Liver (tissue), 8 donors: ENCODE measurements at regions not wholly inside any gene's neighbourhood (a gene's known extent, or its start where the extent isn't known, plus 50 kb on each side); places are given as distances from the start of the nearest gene placed in this dataset.

ENCODE experiments used
- DNase-seq: peaks from one replicate; pipeline ENCODE4 v3.0.0-alpha.2; 2017; ENCODE audit warnings: low spot score
- H3K27ac ChIP-seq, 2 donors: one replicate each; pipeline ENCODE4 v1.7.0; 2013; ENCODE audit warnings: inconsistent platforms in 2 of 2, low read length in 2 of 2, control low read depth in 1 of 2, low read depth in 1 of 2, mild to moderate bottlenecking in 1 of 2
- H3K27me3 ChIP-seq, 4 donors: one replicate each; pipeline versions ENCODE4 v1.6.1 to v1.7.0; 2013; ENCODE audit warnings: low read length in 3 of 4, inconsistent platforms in 1 of 4, mild to moderate bottlenecking in 1 of 4, moderate library complexity in 1 of 4; ENCODE audit not compliant: control insufficient read depth in 4 of 4, insufficient read depth in 4 of 4
- H3K36me3 ChIP-seq, 4 donors: one replicate each; pipeline versions ENCODE4 v1.6.1 to v1.7.0; 2013; ENCODE audit warnings: low read length in 3 of 4, mild to moderate bottlenecking in 3 of 4, low read depth in 1 of 4, moderate library complexity in 1 of 4; ENCODE audit not compliant: control insufficient read depth in 4 of 4, insufficient read depth in 3 of 4
- H3K4me1 ChIP-seq, 4 donors: one replicate each; pipeline versions ENCODE4 v1.6.1 to v1.7.0; 2013; ENCODE audit warnings: low read length in 3 of 4, mild to moderate bottlenecking in 3 of 4, moderate library complexity in 1 of 4; ENCODE audit not compliant: control insufficient read depth in 4 of 4, insufficient read depth in 4 of 4
- H3K4me3 ChIP-seq, 3 donors: one replicate each; pipeline versions ENCODE4 v1.6.1 to v1.7.0; 2013; ENCODE audit warnings: low read length in 3 of 3, control low read depth in 1 of 3, low read depth in 1 of 3, mild to moderate bottlenecking in 1 of 3
- H3K9ac ChIP-seq, 2 donors: one replicate each; pipeline ENCODE4 v1.7.0; 2013; ENCODE audit warnings: low read length in 2 of 2, mild to moderate bottlenecking in 2 of 2, moderate library complexity in 2 of 2, control low read depth in 1 of 2, low read depth in 1 of 2
- H3K9me3 ChIP-seq, 4 donors: one replicate each; pipeline versions ENCODE4 v1.6.1 to v1.7.0; 2013; ENCODE audit warnings: low read length in 3 of 4; ENCODE audit not compliant: control insufficient read depth in 4 of 4
- ATF3 ChIP-seq: IDR thresholded peaks from 2 replicates; pipeline ENCODE4 v1.6.1; 2016; ENCODE audit warnings: antibody characterized with exemption
- CTCF ChIP-seq: fragments of 150-350 bp; IDR thresholded peaks from 2 replicates; pipeline ENCODE4 v1.5.1; 2017; ENCODE audit warnings: improper control_type of control experiment, low read depth, low read length; ENCODE audit not compliant: missing input control
- EGR1 ChIP-seq, 2 donors: IDR thresholded peaks; 2 replicates each; pipeline ENCODE4 v1.6.1; 2016 to 2018; ENCODE audit warnings: antibody characterized with exemption in 2 of 2, low read depth in 2 of 2
- FOXA1 ChIP-seq: IDR thresholded peaks from 2 replicates; pipeline ENCODE4 v1.6.1; 2016; ENCODE audit warnings: antibody characterized with exemption
- FOXA2 ChIP-seq: IDR thresholded peaks from 2 replicates; pipeline ENCODE4 v1.6.1; 2016; ENCODE audit warnings: antibody characterized with exemption
- GABPA ChIP-seq, 2 donors: IDR thresholded peaks in 1 of 2; conservative IDR thresholded peaks in 1 of 2; 2 replicates each; pipeline ENCODE4 v1.6.1; 2016; ENCODE audit warnings: antibody characterized with exemption in 2 of 2, mild to moderate bottlenecking in 1 of 2, moderate library complexity in 1 of 2
- HNF4A ChIP-seq, 2 donors: conservative IDR thresholded peaks; 2 replicates each; pipeline ENCODE4 v1.6.1; 2016; ENCODE audit warnings: antibody characterized with exemption in 2 of 2, mild to moderate bottlenecking in 2 of 2
- HNF4G ChIP-seq: IDR thresholded peaks from 2 replicates; pipeline ENCODE4 v1.6.1; 2016; ENCODE audit warnings: antibody characterized with exemption
- JUND ChIP-seq, 2 donors: IDR thresholded peaks; 2 replicates each; pipeline ENCODE4 v1.6.1; 2016; ENCODE audit warnings: antibody characterized with exemption in 2 of 2
- NR2F2 ChIP-seq: IDR thresholded peaks from 2 replicates; pipeline ENCODE4 v1.6.1; 2016; ENCODE audit warnings: antibody characterized with exemption
- RAD21 ChIP-seq, 2 donors: IDR thresholded peaks; 2 replicates each; pipeline ENCODE4 v1.6.1; 2016; ENCODE audit warnings: antibody characterized with exemption in 2 of 2, mild to moderate bottlenecking in 2 of 2
- RXRA ChIP-seq, 2 donors: IDR thresholded peaks; 2 replicates each; pipeline ENCODE4 v1.6.1; 2017 to 2018; ENCODE audit warnings: antibody characterized with exemption in 2 of 2, mild to moderate bottlenecking in 1 of 2
- SP1 ChIP-seq: IDR thresholded peaks from 2 replicates; pipeline ENCODE4 v1.6.1; 2018; ENCODE audit warnings: antibody characterized with exemption, mild to moderate bottlenecking
- TAF1 ChIP-seq: conservative IDR thresholded peaks from 2 replicates; pipeline ENCODE4 v1.6.1; 2016; ENCODE audit warnings: antibody characterized with exemption, mild to moderate bottlenecking
- YY1 ChIP-seq: IDR thresholded peaks from 2 replicates; pipeline ENCODE4 v1.6.1; 2016; ENCODE audit warnings: antibody characterized with exemption, mild to moderate bottlenecking
- WGBS: extraction: QIAGEN DNeasy Blood & Tissue Kit; methylation state at CpG from one replicate; pipeline ENCODE4 v1.1.7; 2013; 5-methylcytosine and 5-hydroxymethylcytosine counted together
- TF ChIP-seq, protein P1 (sequence below): IDR thresholded peaks from 2 replicates; pipeline ENCODE4 v1.6.1; 2016; ENCODE audit warnings: antibody characterized with exemption
- TF ChIP-seq, protein P2 (sequence below): IDR thresholded peaks from 2 replicates; pipeline ENCODE4 v1.6.1; 2016; ENCODE audit warnings: antibody characterized with exemption
- TF ChIP-seq, protein P3 (sequence below): IDR thresholded peaks from 2 replicates; pipeline ENCODE4 v1.6.1; 2016; ENCODE audit warnings: antibody characterized with exemption, mild to moderate bottlenecking
- donor health status: healthy.
- donor health status: healthy.
- donor health status: healthy.
- donor health status: healthy.
- donor health status: healthy.

- TF ChIP-seq, protein P1, sequence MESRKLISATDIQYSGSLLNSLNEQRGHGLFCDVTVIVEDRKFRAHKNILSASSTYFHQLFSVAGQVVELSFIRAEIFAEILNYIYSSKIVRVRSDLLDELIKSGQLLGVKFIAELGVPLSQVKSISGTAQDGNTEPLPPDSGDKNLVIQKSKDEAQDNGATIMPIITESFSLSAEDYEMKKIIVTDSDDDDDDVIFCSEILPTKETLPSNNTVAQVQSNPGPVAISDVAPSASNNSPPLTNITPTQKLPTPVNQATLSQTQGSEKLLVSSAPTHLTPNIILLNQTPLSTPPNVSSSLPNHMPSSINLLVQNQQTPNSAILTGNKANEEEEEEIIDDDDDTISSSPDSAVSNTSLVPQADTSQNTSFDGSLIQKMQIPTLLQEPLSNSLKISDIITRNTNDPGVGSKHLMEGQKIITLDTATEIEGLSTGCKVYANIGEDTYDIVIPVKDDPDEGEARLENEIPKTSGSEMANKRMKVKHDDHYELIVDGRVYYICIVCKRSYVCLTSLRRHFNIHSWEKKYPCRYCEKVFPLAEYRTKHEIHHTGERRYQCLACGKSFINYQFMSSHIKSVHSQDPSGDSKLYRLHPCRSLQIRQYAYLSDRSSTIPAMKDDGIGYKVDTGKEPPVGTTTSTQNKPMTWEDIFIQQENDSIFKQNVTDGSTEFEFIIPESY = no peak
- no peak for TF ChIP-seq HNF4A (conservative IDR thresholded peaks at IDR 0.05)
- no peak for TF ChIP-seq JUND (IDR thresholded peaks at IDR 0.05)
- TF ChIP-seq NR2F2 = no peak
- TF ChIP-seq FOXA2 = no peak
- no peak for TF ChIP-seq RAD21 (IDR thresholded peaks at IDR 0.05)
- no peak for TF ChIP-seq ATF3
- TF ChIP-seq RXRA (IDR thresholded peaks at IDR 0.05) = no peak
Observed at GRCh38 chr3:22835041-22835440, 368.1 kb upstream of the UBE2E2 start (continued).

DNA sequence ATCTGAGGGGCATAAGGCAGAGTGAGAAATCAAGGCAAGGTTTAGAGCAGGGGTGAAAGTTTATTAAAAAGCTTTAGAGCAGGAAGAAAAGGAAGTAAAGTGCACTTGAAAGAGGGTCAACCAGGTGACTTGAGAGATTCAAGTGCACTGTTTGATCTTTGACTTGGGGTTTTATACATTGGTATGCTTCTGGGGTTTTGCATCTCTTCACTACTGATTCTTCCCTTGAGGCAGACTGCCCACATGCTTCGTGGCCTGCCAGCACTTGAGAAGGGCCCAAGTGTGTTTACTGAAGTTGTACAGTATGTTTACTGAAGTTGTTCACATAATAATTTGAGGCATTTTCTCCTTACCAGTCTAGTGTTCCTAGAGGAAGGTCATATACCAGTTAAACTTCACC is 367.0 kb upstream of the UBE2E2 start:
- Histone ChIP-seq H3K27me3 (peaks cover 0 to 2% (median 0%) of the 10 kb centered on the region in 4 donors), H3K36me3 (no peaks in the 10 kb centered on the region), H3K4me3 (no peak overlapping the region), H3K4me1 (no peaks in the 10 kb centered on the region), H3K27ac (no peak overlapping the region), H3K9me3 (no peaks in the 10 kb centered on the region), H3K9ac (no peak overlapping the region)
- DNase-seq = no peak
- TF ChIP-seq, protein P1 = no peak
- 36% methylated on average over 1 of the region's 1 CpG for WGBS

DNA sequence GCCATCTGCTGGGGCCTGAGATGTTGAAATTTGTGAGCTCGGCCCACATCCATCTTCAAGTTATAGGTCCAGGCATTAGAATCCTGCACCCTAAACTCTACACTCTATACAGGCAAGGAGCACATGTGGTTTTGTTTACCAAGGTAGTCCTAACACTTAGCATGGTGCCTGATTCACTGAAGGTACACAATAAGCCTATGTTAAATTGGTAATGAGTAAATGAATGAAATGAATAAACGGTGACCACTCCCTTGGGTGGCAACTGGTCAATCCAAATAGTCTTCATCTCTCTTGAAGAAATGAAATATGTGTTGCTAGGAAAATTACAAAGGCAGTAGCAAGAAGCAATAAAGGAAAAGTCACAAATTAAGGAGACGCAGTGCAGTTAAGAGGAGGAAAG is 359.3 kb upstream of the UBE2E2 start:
- WGBS = 83% methylated on average over 3 of the region's 3 CpGs
- no peak for DNase-seq
- H3K27ac ChIP-seq = no peak overlapping the region
- no peak for TF ChIP-seq GABPA (IDR thresholded peaks at IDR 0.05 in 1 of 2, conservative IDR thresholded peaks at IDR 0.05 in 1 of 2)
- TF ChIP-seq SP1 = no peak
- TF ChIP-seq ATF3 = no peak
- TF ChIP-seq, protein P2, sequence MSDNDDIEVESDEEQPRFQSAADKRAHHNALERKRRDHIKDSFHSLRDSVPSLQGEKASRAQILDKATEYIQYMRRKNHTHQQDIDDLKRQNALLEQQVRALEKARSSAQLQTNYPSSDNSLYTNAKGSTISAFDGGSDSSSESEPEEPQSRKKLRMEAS = no peak
- TF ChIP-seq RXRA (IDR thresholded peaks at IDR 0.05) = no peak
- TF ChIP-seq TAF1 = no peak
- TF ChIP-seq, protein P1 = no peak
- no peak for TF ChIP-seq HNF4A (conservative IDR thresholded peaks at IDR 0.05)
- TF ChIP-seq FOXA2 = no peak
- TF ChIP-seq, protein P3, sequence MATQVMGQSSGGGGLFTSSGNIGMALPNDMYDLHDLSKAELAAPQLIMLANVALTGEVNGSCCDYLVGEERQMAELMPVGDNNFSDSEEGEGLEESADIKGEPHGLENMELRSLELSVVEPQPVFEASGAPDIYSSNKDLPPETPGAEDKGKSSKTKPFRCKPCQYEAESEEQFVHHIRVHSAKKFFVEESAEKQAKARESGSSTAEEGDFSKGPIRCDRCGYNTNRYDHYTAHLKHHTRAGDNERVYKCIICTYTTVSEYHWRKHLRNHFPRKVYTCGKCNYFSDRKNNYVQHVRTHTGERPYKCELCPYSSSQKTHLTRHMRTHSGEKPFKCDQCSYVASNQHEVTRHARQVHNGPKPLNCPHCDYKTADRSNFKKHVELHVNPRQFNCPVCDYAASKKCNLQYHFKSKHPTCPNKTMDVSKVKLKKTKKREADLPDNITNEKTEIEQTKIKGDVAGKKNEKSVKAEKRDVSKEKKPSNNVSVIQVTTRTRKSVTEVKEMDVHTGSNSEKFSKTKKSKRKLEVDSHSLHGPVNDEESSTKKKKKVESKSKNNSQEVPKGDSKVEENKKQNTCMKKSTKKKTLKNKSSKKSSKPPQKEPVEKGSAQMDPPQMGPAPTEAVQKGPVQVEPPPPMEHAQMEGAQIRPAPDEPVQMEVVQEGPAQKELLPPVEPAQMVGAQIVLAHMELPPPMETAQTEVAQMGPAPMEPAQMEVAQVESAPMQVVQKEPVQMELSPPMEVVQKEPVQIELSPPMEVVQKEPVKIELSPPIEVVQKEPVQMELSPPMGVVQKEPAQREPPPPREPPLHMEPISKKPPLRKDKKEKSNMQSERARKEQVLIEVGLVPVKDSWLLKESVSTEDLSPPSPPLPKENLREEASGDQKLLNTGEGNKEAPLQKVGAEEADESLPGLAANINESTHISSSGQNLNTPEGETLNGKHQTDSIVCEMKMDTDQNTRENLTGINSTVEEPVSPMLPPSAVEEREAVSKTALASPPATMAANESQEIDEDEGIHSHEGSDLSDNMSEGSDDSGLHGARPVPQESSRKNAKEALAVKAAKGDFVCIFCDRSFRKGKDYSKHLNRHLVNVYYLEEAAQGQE = no peak
- TF ChIP-seq JUND (IDR thresholded peaks at IDR 0.05) = no peak
- no peak for TF ChIP-seq CTCF
- no peak for TF ChIP-seq YY1
- no peak for TF ChIP-seq RAD21 (IDR thresholded peaks at IDR 0.05)
- no peak for TF ChIP-seq FOXA1
- no peak for TF ChIP-seq EGR1 (IDR thresholded peaks at IDR 0.05; ENCODE audit: low read depth in 2 of 2)
- TF ChIP-seq HNF4G = no peak
- H3K9me3 ChIP-seq = no peaks in the 10 kb centered on the region
- no peaks in the 10 kb centered on the region for H3K27me3 ChIP-seq
- H3K9ac ChIP-seq = no peak overlapping the region
- no peak overlapping the region for H3K4me3 ChIP-seq
- H3K4me1 ChIP-seq = no peaks in the 10 kb centered on the region
- no peaks in the 10 kb centered on the region for H3K36me3 ChIP-seq
